Kidney (tissue), 13 donors: ENCODE measurements at regions not wholly inside any gene's neighbourhood (a gene's known extent, or its start where the extent isn't known, plus 50 kb on each side); places are given as distances from the start of the nearest gene placed in this dataset.

Source experiments
- DNase-seq, 5 donors: peaks; one replicate each; pipeline ENCODE4 v3.0.0-alpha.2; 2013 to 2020
- FAIRE-seq: peaks from 2 replicates; lab custom pipeline; 2012; peaks lifted over from hg19 to GRCh38; lab: Jason Lieb, UNC
- H3K27ac ChIP-seq, 2 donors: one replicate each; pipeline ENCODE4 v1.7.0; 2013; ENCODE audit warnings: low read depth in 2 of 2, low read length in 2 of 2, inconsistent platforms in 1 of 2
- H3K27me3 ChIP-seq: one replicate; pipeline ENCODE4 v1.7.1; 2013; ENCODE audit warnings: low read length, inconsistent platforms; ENCODE audit not compliant: control insufficient read depth, insufficient read depth
- H3K36me3 ChIP-seq, 3 donors: one replicate each; pipeline versions ENCODE4 v1.7.0 to v1.7.1; 2013; ENCODE audit warnings: low read length in 3 of 3, control low read depth in 1 of 3, inconsistent platforms in 1 of 3; ENCODE audit not compliant: insufficient read depth in 3 of 3, control insufficient read depth in 2 of 3
- H3K4me1 ChIP-seq, 3 donors: one replicate each; pipeline versions ENCODE4 v1.7.0 to v1.7.1; 2013; ENCODE audit warnings: low read length in 3 of 3, inconsistent platforms in 1 of 3, low read depth in 1 of 3; ENCODE audit not compliant: control insufficient read depth in 2 of 3, insufficient read depth in 2 of 3
- H3K4me3 ChIP-seq, 3 donors: one replicate each; pipeline versions ENCODE4 v1.7.0 to v1.8.1; 2013; ENCODE audit warnings: low read length in 3 of 3, control low read depth in 1 of 3, inconsistent platforms in 1 of 3
- H3K9ac ChIP-seq, 3 donors: one replicate each; pipeline versions ENCODE4 v1.7.0 to v1.7.1; 2013; ENCODE audit warnings: low read length in 3 of 3, control low read depth in 1 of 3, inconsistent platforms in 1 of 3
- H3K9me3 ChIP-seq, 3 donors: one replicate each; pipeline versions ENCODE4 v1.7.0 to v1.7.1; 2013; ENCODE audit warnings: low read length in 3 of 3, control low read depth in 1 of 3, inconsistent platforms in 1 of 3; ENCODE audit not compliant: control insufficient read depth in 2 of 3, insufficient read depth in 1 of 3
- intact Hi-C: fragments of 100-400 bp; cut with DNase I; formaldehyde crosslinking; loops from one replicate; pipeline ENCODE4 v1.11.1; 2022
- TF ChIP-seq, protein P1 (sequence below): IDR thresholded peaks from 3 replicates; pipeline ENCODE4 v1.5.1; 2012; ENCODE audit warnings: mild to moderate bottlenecking, moderate library complexity, borderline replicate concordance; ENCODE audit not compliant: insufficient read depth; ENCODE audit errors: extremely low read depth
- donor health status: control.
- donor health status: control.
- donor health status: control.
- donor health status: control.
- donor health status: control.
- donor health status: DM: yes; HTN: yes; CAD: no.
- donor health status: Normal renal cell carcinoma (clear cell type).

DNA sequence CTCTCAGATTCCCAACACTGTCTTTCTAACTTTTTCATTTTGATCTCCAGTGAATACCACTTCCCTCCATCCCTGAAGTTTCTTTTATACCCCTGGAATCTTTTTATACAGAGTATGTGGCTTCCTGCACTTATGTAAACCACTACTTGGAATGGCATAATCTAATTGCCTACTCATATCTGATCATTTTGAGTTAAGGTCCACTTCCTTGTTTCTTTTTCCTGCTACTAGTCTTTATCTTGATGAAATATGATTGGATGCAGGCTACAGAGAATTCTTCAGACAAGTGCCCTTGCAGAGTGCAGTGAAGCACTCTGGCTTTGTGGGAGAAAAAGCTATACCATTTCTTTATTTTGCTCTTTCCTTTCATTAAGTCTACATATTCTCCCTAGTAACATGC lies 325.3 kb upstream of the ADAMTS5 start:
- intact Hi-C loops: no loop called here
- Histone ChIP-seq H3K27me3 (no peaks in the 10 kb centered on the region), H3K9ac (no peak overlapping the region), H3K36me3 (no peaks in the 10 kb centered on the region), H3K9me3 (no peaks in the 10 kb centered on the region), H3K4me1 (no peaks in the 10 kb centered on the region), H3K27ac (no peak overlapping the region), H3K4me3 (no peak overlapping the region)
- no peak for DNase-seq
- TF ChIP-seq, protein P1, sequence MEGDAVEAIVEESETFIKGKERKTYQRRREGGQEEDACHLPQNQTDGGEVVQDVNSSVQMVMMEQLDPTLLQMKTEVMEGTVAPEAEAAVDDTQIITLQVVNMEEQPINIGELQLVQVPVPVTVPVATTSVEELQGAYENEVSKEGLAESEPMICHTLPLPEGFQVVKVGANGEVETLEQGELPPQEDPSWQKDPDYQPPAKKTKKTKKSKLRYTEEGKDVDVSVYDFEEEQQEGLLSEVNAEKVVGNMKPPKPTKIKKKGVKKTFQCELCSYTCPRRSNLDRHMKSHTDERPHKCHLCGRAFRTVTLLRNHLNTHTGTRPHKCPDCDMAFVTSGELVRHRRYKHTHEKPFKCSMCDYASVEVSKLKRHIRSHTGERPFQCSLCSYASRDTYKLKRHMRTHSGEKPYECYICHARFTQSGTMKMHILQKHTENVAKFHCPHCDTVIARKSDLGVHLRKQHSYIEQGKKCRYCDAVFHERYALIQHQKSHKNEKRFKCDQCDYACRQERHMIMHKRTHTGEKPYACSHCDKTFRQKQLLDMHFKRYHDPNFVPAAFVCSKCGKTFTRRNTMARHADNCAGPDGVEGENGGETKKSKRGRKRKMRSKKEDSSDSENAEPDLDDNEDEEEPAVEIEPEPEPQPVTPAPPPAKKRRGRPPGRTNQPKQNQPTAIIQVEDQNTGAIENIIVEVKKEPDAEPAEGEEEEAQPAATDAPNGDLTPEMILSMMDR: no peak
- no peak for FAIRE-seq

DNA sequence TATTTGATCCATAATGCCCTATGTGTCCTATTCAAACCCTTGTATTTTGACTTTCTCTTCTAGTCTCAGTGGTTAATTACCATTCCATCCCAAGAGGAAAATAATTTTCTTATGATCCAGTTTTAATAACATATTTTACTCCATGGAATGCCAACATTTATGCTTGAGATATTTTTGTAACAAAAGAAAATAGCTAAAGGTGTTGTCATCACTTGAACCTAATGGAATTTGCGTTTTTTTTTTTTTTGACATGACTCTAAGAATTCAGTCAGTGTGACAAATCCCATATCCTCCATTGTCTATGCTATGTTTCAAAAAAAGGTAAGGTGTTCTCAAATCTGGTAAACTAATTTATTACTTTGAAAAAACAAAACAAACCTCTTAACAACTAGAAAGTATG lies 324.1 kb upstream of the ADAMTS5 start:
- Histone ChIP-seq H3K4me1 (no peaks in the 10 kb centered on the region), H3K27ac (no peak overlapping the region), H3K4me3 (no peak overlapping the region), H3K9me3 (no peaks in the 10 kb centered on the region), H3K9ac (no peak overlapping the region), H3K36me3 (no peaks in the 10 kb centered on the region), H3K27me3 (no peaks in the 10 kb centered on the region)
- TF ChIP-seq, protein P1: no peak
- FAIRE-seq (no peak), DNase-seq (no peak)
- intact Hi-C loops: no loop called here

DNA sequence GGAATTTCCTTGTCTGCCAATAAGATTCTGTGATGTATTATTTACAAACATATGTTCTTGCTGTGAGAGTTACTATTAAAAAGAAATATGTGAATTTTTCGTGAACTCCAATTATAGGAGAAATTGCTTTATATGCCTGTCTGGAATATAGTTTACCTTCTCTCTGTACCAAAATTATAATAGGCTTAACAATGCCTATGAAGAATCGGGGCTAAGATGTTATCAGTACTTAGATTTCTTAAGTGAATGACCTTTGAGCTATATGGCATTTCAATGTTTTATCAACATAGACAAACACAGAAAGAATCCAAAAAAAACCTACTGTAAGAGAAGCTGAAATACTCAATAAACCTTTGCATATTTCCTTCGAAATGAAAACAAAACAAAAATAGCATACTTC lies 323.1 kb upstream of the ADAMTS5 start:
- Histone ChIP-seq H3K27ac (no peak overlapping the region), H3K27me3 (no peaks in the 10 kb centered on the region), H3K4me3 (no peak overlapping the region), H3K36me3 (no peaks in the 10 kb centered on the region), H3K9ac (no peak overlapping the region), H3K9me3 (no peaks in the 10 kb centered on the region), H3K4me1 (no peaks in the 10 kb centered on the region)
- TF ChIP-seq, protein P1: no peak
- intact Hi-C loops: no loop called here
- FAIRE-seq (no peak), DNase-seq (peak in 2 of 5 donors; percentile 17 to 30)

DNA sequence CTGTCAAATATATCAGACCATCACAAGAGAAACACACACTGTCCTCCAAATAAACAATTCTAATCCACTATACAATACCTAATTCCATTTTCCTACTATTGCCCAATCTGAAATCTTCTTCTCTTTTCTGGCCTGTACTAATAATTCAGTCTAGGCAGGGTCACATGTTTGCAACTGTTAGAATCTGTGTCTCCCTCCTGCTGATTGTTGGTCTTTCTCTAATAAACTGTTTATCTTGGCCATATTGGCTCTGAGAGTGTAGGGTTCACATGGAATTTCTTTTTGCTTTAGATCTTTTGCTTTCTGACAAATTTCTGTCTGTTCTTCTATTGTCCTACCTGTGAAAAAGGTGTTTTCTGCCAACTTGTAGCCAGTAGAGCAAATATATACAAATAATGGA lies 319.9 kb upstream of the ADAMTS5 start:
- TF ChIP-seq, protein P1: no peak
- H3K4me1 ChIP-seq: no peaks in the 10 kb centered on the region
- peak in 1 of 5 donors; percentile 18 for DNase-seq
- H3K9ac ChIP-seq: no peak overlapping the region
- no peaks in the 10 kb centered on the region for H3K9me3 ChIP-seq
- H3K27ac ChIP-seq: no peak overlapping the region
- FAIRE-seq: no peak
- H3K36me3 ChIP-seq: no peaks in the 10 kb centered on the region
- H3K4me3 ChIP-seq: no peak overlapping the region
- no peaks in the 10 kb centered on the region for H3K27me3 ChIP-seq
- intact Hi-C loops: no loop called here
